22Rv1 (cell line): ENCODE measurements at regions not wholly inside any gene's neighbourhood (a gene's known extent, or its start where the extent isn't known, plus 50 kb on each side); places are given as distances from the start of the nearest gene placed in this dataset.

Source experiments
- CTCF ChIP-seq: fragments of 450-650 bp; IDR thresholded peaks from 2 replicates; pipeline ENCODE4 v1.5.1; 2017; ENCODE audit warnings: mild to moderate bottlenecking
- ZFX ChIP-seq: fragments of 450-650 bp; IDR thresholded peaks from 2 replicates; pipeline ENCODE4 v1.6.1; 2017; ENCODE audit warnings: antibody characterized with exemption, borderline replicate concordance

GRCh38 chr12:92478692-92479091, 224.1 kb upstream of the PLEKHG7 start:
- no peak for TF ChIP-seq CTCF
- TF ChIP-seq ZFX: no peak
